K562 (cell line): ENCODE measurements at regions not wholly inside any gene's neighbourhood (a gene's known extent, or its start where the extent isn't known, plus 50 kb on each side); places are given as distances from the start of the nearest gene placed in this dataset.

ENCODE experiments used
- ATAC-seq: fragments of 200-7000 bp; cut with Tn5 transposase; 3 replicates; pipeline ENCODE4 v1.9.1; 2020; ENCODE audit warnings: moderate library complexity
- BruUV-seq: library from RNA; stranded (reverse); fragments of 400-500 nt; replicated peaks from 2 replicates; lab custom pipeline; 2021; lab: Mats Ljungman, UMichigan
- CTCF ChIA-PET: fragments of 300-600 bp; formaldehyde crosslinking; extraction: SDS; loops from one replicate; lab custom pipeline; 2021; ENCODE audit warnings: low intra/inter-chr PET ratio; lab: Yijun Ruan, JAX
- POLR2A ChIA-PET: fragments of 300-600, 350-650 bp; sonication (Branson Sonifier 250); formaldehyde crosslinking; extraction: SDS; loops from one replicate; lab custom pipeline; 2021; ENCODE audit warnings: antibody characterized with exemption, inconsistent platforms; lab: Yijun Ruan, JAX
- DNase-seq, 4 experiments: peaks; one replicate each; pipeline versions ENCODE4 v3.0.0 to v3.0.0-alpha.2; 2011 to 2018; ENCODE audit warnings: low spot score in 3 of 4, mixed read lengths in 3 of 4; ENCODE audit errors: extremely low read depth in 1 of 4
- FAIRE-seq: peaks from 2 replicates; lab custom pipeline; 2011; peaks lifted over from hg19 to GRCh38; lab: Jason Lieb, UNC
- H2AFZ ChIP-seq: 2 replicates; pipeline ENCODE4 v1.6.0; 2011; ENCODE audit warnings: low read depth, low read length, control low read depth, inconsistent platforms
- H3K27ac ChIP-seq: fragments of 200-600 bp; 3 replicates; pipeline ENCODE4 v1.8.0; 2011; ENCODE audit warnings: low read depth, mild to moderate bottlenecking, control low read depth, inconsistent platforms, low read length, moderate library complexity, mixed read lengths; ENCODE audit errors: extremely low read depth
- H3K27me3 ChIP-seq, 2 experiments: fragments of 300-600 bp in 1 of 2; 2 replicates in 1 of 2; 3 replicates in 1 of 2; pipeline versions ENCODE4 v1.6.0 to v1.8.0; 2011; ENCODE audit warnings: inconsistent platforms in 2 of 2, low read length in 2 of 2, mild to moderate bottlenecking in 1 of 2, mixed read lengths in 1 of 2, moderate library complexity in 1 of 2; ENCODE audit not compliant: control insufficient read depth in 2 of 2, insufficient read depth in 2 of 2
- H3K36me3 ChIP-seq: fragments of 300-600 bp; 3 replicates; pipeline ENCODE4 v1.8.0; 2011; ENCODE audit warnings: mild to moderate bottlenecking, low read length, inconsistent platforms; ENCODE audit not compliant: control insufficient read depth, insufficient read depth
- H3K4me1 ChIP-seq, 2 experiments: fragments of 200-600 bp in 1 of 2; replicated peaks in 1 of 2; 2 replicates in 1 of 2; 3 replicates in 1 of 2; pipeline versions ENCODE4 v1.5.1 to v1.8.0; 2011; ENCODE audit warnings: inconsistent platforms in 2 of 2, low read length in 2 of 2, mild to moderate bottlenecking in 1 of 2, mixed read lengths in 1 of 2, moderate library complexity in 1 of 2; ENCODE audit not compliant: control insufficient read depth in 2 of 2, insufficient read depth in 2 of 2
- H3K4me2 ChIP-seq: 2 replicates; pipeline ENCODE4 v1.6.1; 2011; ENCODE audit warnings: low read length, control low read depth, inconsistent platforms, mixed read lengths; ENCODE audit not compliant: insufficient read depth
- H3K4me3 ChIP-seq: fragments of 200-600 bp; sonication (generic), shearing (Covaris generic); 2 replicates; pipeline ENCODE4 v1.5.1; 2016; ENCODE audit warnings: control low read depth, inconsistent platforms
- H3K79me2 ChIP-seq: fragments of 200-600 bp; 3 replicates; pipeline ENCODE4 v1.8.0; 2011; ENCODE audit warnings: low read length, inconsistent platforms; ENCODE audit not compliant: control insufficient read depth, insufficient read depth
- H3K9ac ChIP-seq, 2 experiments: 2 replicates each; pipeline versions ENCODE4 v1.6.0 to v1.6.1; 2011; ENCODE audit warnings: low read depth in 2 of 2, low read length in 2 of 2, control low read depth in 1 of 2, inconsistent platforms in 1 of 2, mild to moderate bottlenecking in 1 of 2, mixed read lengths in 1 of 2; ENCODE audit not compliant: insufficient read depth in 1 of 2
- H3K9me1 ChIP-seq: one replicate; pipeline ENCODE4 v1.6.0; 2011; ENCODE audit warnings: inconsistent platforms, mild to moderate bottlenecking, low read length, moderate library complexity; ENCODE audit not compliant: control insufficient read depth, insufficient read depth
- H3K9me3 ChIP-seq: replicated peaks from 2 replicates; pipeline ENCODE4 v1.5.1; 2011; ENCODE audit warnings: low read depth, low read length, inconsistent platforms; ENCODE audit not compliant: control insufficient read depth, insufficient read depth
- H4K20me1 ChIP-seq: replicated peaks from 2 replicates; pipeline ENCODE4 v1.6.1; 2011; ENCODE audit warnings: low read length, inconsistent platforms, mixed read lengths; ENCODE audit not compliant: control insufficient read depth, insufficient read depth
- BRF1 ChIP-seq: IDR thresholded peaks from 3 replicates; pipeline ENCODE4 v1.6.1; 2011; ENCODE audit warnings: borderline replicate concordance, mild to moderate bottlenecking; ENCODE audit not compliant: insufficient read length; ENCODE audit errors: extremely low read depth
- RBFOX2 ChIP-seq: fragments of 200-400 bp; formaldehyde crosslinking; IDR thresholded peaks from 2 replicates; pipeline ENCODE4 v1.6.1; 2017; ENCODE audit warnings: low read depth, mild to moderate bottlenecking, low read length, moderate library complexity
- SNRNP70 ChIP-seq: fragments of 200-400 bp; formaldehyde crosslinking; optimal IDR thresholded peaks from 2 replicates; pipeline ENCODE3; 2017; ENCODE audit warnings: low read depth, low read length
- SREBF1 ChIP-seq: fragments of 150-350 bp; IDR thresholded peaks from 2 replicates; pipeline ENCODE4 v1.6.1; 2014; ENCODE audit warnings: antibody characterized with exemption, low read depth, low read length, borderline replicate concordance
- ZNF146 ChIP-seq: IDR thresholded peaks from one replicate; pipeline ENCODE4 v1.6.1; 2018; ENCODE audit warnings: missing compliant biosample characterization; ENCODE audit not compliant: unreplicated experiment
- in situ Hi-C: fragments of 300-500 bp; cut with MboI; formaldehyde crosslinking; loops from 4 replicates; pipeline ENCODE4 v1.15.0; 2018; ENCODE audit warnings: inconsistent platforms, mixed read lengths
- intact Hi-C: fragments of 100-400 bp; cut with micrococcal nuclease; formaldehyde crosslinking; loops from 2 replicates; pipeline ENCODE4 v1.14.2; 2022
- TF ChIP-seq, protein P1 (sequence below): fragments of 450-650 bp; IDR thresholded peaks from 2 replicates; pipeline ENCODE4 v1.6.1; 2016; ENCODE audit warnings: missing biosample characterization, missing genetic modification characterization

DNA sequence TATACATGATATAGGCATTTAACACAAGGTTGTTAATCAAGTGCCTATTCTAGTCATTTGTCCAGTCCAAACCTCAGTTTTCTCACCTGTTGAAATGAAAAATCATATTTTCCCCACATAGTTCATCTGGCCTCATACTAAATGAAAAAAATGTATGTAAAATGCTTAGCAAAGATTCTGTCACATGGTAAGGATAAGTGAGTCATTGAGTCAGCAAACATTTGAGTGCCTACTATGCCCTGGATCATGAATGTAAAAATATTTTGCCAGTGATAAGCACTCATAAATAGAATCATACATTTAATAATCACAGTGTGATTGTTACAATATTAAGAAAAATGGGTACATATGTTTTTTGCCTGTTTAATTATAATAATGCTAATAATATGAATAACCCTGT lies 181.2 kb upstream of the PAPPA start:
- no peaks in the 10 kb centered on the region for H3K9me1 ChIP-seq
- H3K27ac ChIP-seq: no peak overlapping the region
- intact Hi-C loops: no loop called here
- no peak for ATAC-seq
- ChIA-PET POLR2A (no interaction called here), CTCF (no interaction called here)
- H3K79me2 ChIP-seq: no peaks in the 10 kb centered on the region
- H3K9me3 ChIP-seq: 0 out of 2 replicates have a peak, but pooled peaks cover 2% of the 10 kb centered on the region
- no peaks in the 10 kb centered on the region for H4K20me1 ChIP-seq
- DNase-seq: no peak
- no peak overlapping the region for H2AFZ ChIP-seq
- no peak for FAIRE-seq
- no peaks in the 10 kb centered on the region for H3K4me1 ChIP-seq
- no peaks in the 10 kb centered on the region for H3K36me3 ChIP-seq
- no TSS peak for BruUV-seq
- in situ Hi-C loops: no loop called here
- H3K4me3 ChIP-seq: no peak overlapping the region
- TF ChIP-seq RBFOX2 (no peak), SREBF1 (no peak), ZNF146 (CRISPR knock-in tag) (no peak), BRF1 (no peak), SNRNP70 (no peak)
- TF ChIP-seq, protein P1, sequence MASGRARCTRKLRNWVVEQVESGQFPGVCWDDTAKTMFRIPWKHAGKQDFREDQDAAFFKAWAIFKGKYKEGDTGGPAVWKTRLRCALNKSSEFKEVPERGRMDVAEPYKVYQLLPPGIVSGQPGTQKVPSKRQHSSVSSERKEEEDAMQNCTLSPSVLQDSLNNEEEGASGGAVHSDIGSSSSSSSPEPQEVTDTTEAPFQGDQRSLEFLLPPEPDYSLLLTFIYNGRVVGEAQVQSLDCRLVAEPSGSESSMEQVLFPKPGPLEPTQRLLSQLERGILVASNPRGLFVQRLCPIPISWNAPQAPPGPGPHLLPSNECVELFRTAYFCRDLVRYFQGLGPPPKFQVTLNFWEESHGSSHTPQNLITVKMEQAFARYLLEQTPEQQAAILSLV (tag): no peak
- no peaks in the 10 kb centered on the region for H3K27me3 ChIP-seq
- no peak overlapping the region for H3K4me2 ChIP-seq
- no peak overlapping the region for H3K9ac ChIP-seq
